Neural cell (in vitro differentiated cells): ENCODE measurements at regions not wholly inside any gene's neighbourhood (a gene's known extent, or its start where the extent isn't known, plus 50 kb on each side); places are given as distances from the start of the nearest gene placed in this dataset.

Experiments
- CTCF ChIP-seq: fragments of 450-650 bp; IDR thresholded peaks from 2 replicates; pipeline ENCODE4 v1.5.1; 2014; ENCODE audit warnings: antibody characterized with exemption, mild to moderate bottlenecking, moderate library complexity; ENCODE audit not compliant: poor library complexity, severe bottlenecking
- RAD21 ChIP-seq: fragments of 450-650 bp; conservative IDR thresholded peaks from 2 replicates; pipeline ENCODE4 v1.6.1; 2014; ENCODE audit warnings: antibody characterized with exemption, mild to moderate bottlenecking, moderate library complexity

DNA sequence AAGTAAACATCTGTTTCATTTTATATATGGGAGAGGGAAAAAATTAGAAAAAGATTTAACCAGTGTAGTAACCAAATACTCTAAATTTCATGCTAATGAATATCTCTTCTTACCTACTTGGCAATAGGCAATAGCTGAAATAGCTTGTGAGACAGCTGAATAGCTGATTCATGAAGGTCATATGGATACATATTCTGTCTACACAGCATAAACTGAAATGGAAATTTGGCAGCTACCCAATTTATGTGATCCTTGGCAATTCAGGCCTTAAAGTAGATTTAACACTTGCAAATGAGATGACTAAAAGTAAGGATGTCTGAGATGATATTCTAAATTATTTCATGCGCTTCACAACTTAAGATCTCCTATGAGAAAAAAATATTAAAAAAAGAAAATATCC lies 261.2 kb upstream of the SEMA3A start:
- TF ChIP-seq CTCF (no peak), RAD21 (no peak)
